NCI-H524 treated with DMSO at 0.1 percent for 48 hours (cell line): ENCODE measurements at regions not wholly inside any gene's neighbourhood (a gene's known extent, or its start where the extent isn't known, plus 50 kb on each side); places are given as distances from the start of the nearest gene placed in this dataset.

ENCODE experiments used
- DNase-seq: peaks from one replicate; lab custom pipeline; 2025; lab: John Stamatoyannopoulos, UW

GRCh38 chr4:164405774-164406173 lies 348.2 kb upstream of the SMIM31 start:
- DNase-seq: no peak

GRCh38 chr4:164408831-164409230 lies 345.1 kb upstream of the SMIM31 start:
- DNase-seq: no peak

- no peak for DNase-seq
Measured at GRCh38 chr4:164410401-164410800, 343.5 kb upstream of the SMIM31 start.

GRCh38 chr4:164412246-164412645 lies 341.7 kb upstream of the SMIM31 start:
- no peak for DNase-seq

- no peak for DNase-seq
Measured at GRCh38 chr4:164413743-164414142, 340.2 kb upstream of the SMIM31 start.

GRCh38 chr4:164423819-164424218 lies 330.1 kb upstream of the SMIM31 start:
- DNase-seq: no peak

- no peak for DNase-seq
Measured at GRCh38 chr4:164424846-164425245, 329.1 kb upstream of the SMIM31 start.

GRCh38 chr4:164428561-164428960 lies 325.4 kb upstream of the SMIM31 start:
- DNase-seq: no peak

GRCh38 chr4:164438321-164438720 lies 315.6 kb upstream of the SMIM31 start:
- no peak for DNase-seq

GRCh38 chr4:164439037-164439436 lies 314.9 kb upstream of the SMIM31 start:
- no peak for DNase-seq

GRCh38 chr4:164440199-164440598 lies 313.7 kb upstream of the SMIM31 start:
- no peak for DNase-seq

GRCh38 chr4:164441109-164441508 lies 312.8 kb upstream of the SMIM31 start:
- DNase-seq: no peak

GRCh38 chr4:164442180-164442579 lies 311.8 kb upstream of the SMIM31 start:
- DNase-seq: no peak

GRCh38 chr4:164446516-164446915 lies 307.4 kb upstream of the SMIM31 start:
- no peak for DNase-seq

GRCh38 chr4:164461901-164462300 lies 292.0 kb upstream of the SMIM31 start:
- no peak for DNase-seq

GRCh38 chr4:164462471-164462870 lies 291.5 kb upstream of the SMIM31 start:
- DNase-seq: no peak

GRCh38 chr4:164464313-164464712 lies 289.6 kb upstream of the SMIM31 start:
- DNase-seq: no peak

GRCh38 chr4:164467493-164467892 lies 286.4 kb upstream of the SMIM31 start:
- no peak for DNase-seq

- no peak for DNase-seq
Measured at GRCh38 chr4:164481306-164482091, 272.4 kb upstream of the SMIM31 start.

GRCh38 chr4:164482092-164482404 lies 271.9 kb upstream of the SMIM31 start:
- no peak for DNase-seq

GRCh38 chr4:164482758-164483157 lies 271.2 kb upstream of the SMIM31 start:
- no peak for DNase-seq

GRCh38 chr4:164483711-164484110 lies 270.2 kb upstream of the SMIM31 start:
- no peak for DNase-seq

GRCh38 chr4:164484551-164484950 lies 269.4 kb upstream of the SMIM31 start:
- no peak for DNase-seq

- no peak for DNase-seq
Measured at GRCh38 chr4:164485136-164485535, 268.8 kb upstream of the SMIM31 start.
